ENCODE measurements at regions not wholly inside any gene's neighbourhood (a gene's known extent, or its start where the extent isn't known, plus 50 kb on each side); places are given as distances from the start of the nearest gene placed in this dataset.
"Not testable (repeated sequence)": the region's sequence is repeated elsewhere in the genome, so short reads cannot be mapped to it uniquely, and the experiment has no call there.

- DNase-seq = no peak
Observed at GRCh38 chr17:53475002-53475401, 347.7 kb upstream of the KIF2B start.

GRCh38 chr17:53472586-53472985 lies 350.1 kb upstream of the KIF2B start:
- DNase-seq = no peak

GRCh38 chr17:53471514-53471913 lies 351.2 kb upstream of the KIF2B start:
- DNase-seq = no peak

GRCh38 chr17:53470626-53471025 lies 352.1 kb upstream of the KIF2B start:
- DNase-seq = no peak

GRCh38 chr17:53466733-53467132 lies 356.0 kb upstream of the KIF2B start:
- no peak for DNase-seq

- not testable (repeated sequence) for DNase-seq
Observed at GRCh38 chr17:53464396-53464795, 358.3 kb upstream of the KIF2B start.

GRCh38 chr17:53463363-53463762 lies 359.4 kb upstream of the KIF2B start:
- DNase-seq = no peak

GRCh38 chr17:53462393-53462811 lies 360.3 kb upstream of the KIF2B start:
- no peak for DNase-seq

- DNase-seq = not testable (repeated sequence)
Observed at GRCh38 chr17:53455943-53456342, 366.8 kb upstream of the KIF2B start.

- DNase-seq = no peak
Observed at GRCh38 chr17:53454337-53454736, 368.4 kb upstream of the KIF2B start.

GRCh38 chr17:53449324-53449723 lies 373.4 kb upstream of the KIF2B start:
- no peak for DNase-seq

GRCh38 chr17:53428913-53429312 lies 393.8 kb upstream of the KIF2B start:
- DNase-seq = no peak

GRCh38 chr17:53426505-53426904 lies 396.2 kb upstream of the KIF2B start:
- DNase-seq = no peak

GRCh38 chr17:53420035-53420641 lies 402.6 kb upstream of the KIF2B start:
- DNase-seq = no peak

- no peak for DNase-seq
Observed at GRCh38 chr17:53409588-53409987, 413.1 kb upstream of the KIF2B start.

- DNase-seq = no peak
Observed at GRCh38 chr17:53406907-53407306, 415.8 kb upstream of the KIF2B start.

GRCh38 chr17:53391197-53391596 lies 431.5 kb upstream of the KIF2B start:
- DNase-seq = no peak

GRCh38 chr17:53390575-53390974 lies 432.2 kb upstream of the KIF2B start:
- DNase-seq = no peak

GRCh38 chr17:53387745-53388144 lies 435.0 kb upstream of the KIF2B start:
- no peak for DNase-seq

- no peak for DNase-seq
Observed at GRCh38 chr17:53353919-53354351, 468.8 kb upstream of the KIF2B start.

GRCh38 chr17:53344778-53345177 lies 477.9 kb upstream of the KIF2B start:
- DNase-seq = no peak

GRCh38 chr17:53336281-53336680 lies 486.4 kb upstream of the KIF2B start:
- DNase-seq = no peak

GRCh38 chr17:53335443-53335842 lies 487.3 kb upstream of the KIF2B start:
- DNase-seq = no peak

- DNase-seq = no peak
Observed at GRCh38 chr17:53330756-53331155, 492.0 kb upstream of the KIF2B start.

GRCh38 chr17:53321651-53322050 lies 501.1 kb upstream of the KIF2B start:
- DNase-seq = no peak

GRCh38 chr17:53319947-53320346 lies 502.8 kb upstream of the KIF2B start:
- DNase-seq = no peak

Measured in bone marrow (tissue), 2 donors.